ENCODE measurements at regions not wholly inside any gene's neighbourhood (a gene's known extent, or its start where the extent isn't known, plus 50 kb on each side); places are given as distances from the start of the nearest gene placed in this dataset.
"Not testable (repeated sequence)": the region's sequence is repeated elsewhere in the genome, so short reads cannot be mapped to it uniquely, and the experiment has no call there.

- H3K27ac ChIP-seq = no peak overlapping the region
- POLR2A ChIA-PET (ENCODE audit: low non-redundant PET) = no interaction called here
- no peak for DNase-seq (ENCODE audit: low spot score)
- no peak for TF ChIP-seq CTCF (conservative IDR thresholded peaks at IDR 0.05; ENCODE audit: low read depth)
- CTCF ChIA-PET = no interaction called here
These were observed 272.9 kb downstream of the KLHL13 start for GRCh38 chrX:117843749-117844148.

DNA sequence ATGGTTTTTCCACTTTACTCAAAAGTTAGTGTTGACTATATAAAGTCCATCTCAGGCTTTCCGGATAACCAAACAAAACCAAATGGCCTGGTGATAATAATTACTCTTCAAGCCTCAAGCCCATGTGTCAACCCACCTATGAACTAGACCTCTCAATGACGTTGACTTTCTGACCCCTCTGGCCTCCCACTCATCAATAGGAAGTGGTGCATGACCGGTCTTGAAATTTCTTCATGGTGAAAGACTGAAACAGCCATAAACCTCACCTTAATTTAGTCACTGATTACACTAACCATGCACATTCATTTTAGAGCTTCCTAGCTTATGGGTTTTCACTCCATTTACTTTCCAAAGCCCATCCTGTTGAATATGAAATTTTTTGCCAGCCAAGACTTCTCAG lies 276.0 kb downstream of the KLHL13 start:
- POLR2A ChIA-PET (ENCODE audit: low non-redundant PET) = no interaction called here
- DNase-seq (ENCODE audit: low spot score) = no peak

DNA sequence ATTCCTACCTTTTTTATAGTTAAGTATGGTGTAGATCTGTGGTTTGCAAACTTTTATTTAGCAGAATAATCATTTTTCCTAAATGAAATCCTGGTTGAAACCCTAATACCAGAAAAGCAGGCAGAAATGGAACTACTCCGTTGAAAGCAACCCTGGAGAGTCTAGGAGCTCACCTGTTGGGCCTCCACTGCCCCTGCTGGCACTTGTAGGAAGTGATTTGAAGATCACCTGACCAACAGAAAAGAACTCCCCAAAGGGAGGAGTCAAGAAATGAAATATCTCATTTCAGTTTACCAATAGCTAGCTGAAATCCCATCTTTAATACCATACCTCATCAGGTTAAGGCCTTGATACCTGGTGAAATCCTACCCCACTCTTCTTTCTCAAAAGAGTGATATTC lies 277.1 kb downstream of the KLHL13 start:
- ChIA-PET CTCF (no interaction called here), POLR2A (ENCODE audit: low non-redundant PET) (no interaction called here)
- TF ChIP-seq CTCF (conservative IDR thresholded peaks at IDR 0.05; ENCODE audit: low read depth) = no peak
- H3K27ac ChIP-seq = no peak overlapping the region
- DNase-seq (ENCODE audit: low spot score) = no peak

More for the DNA sequence above, 276.0 kb downstream of the KLHL13 start:
- CTCF ChIA-PET = no interaction called here
- H3K27ac ChIP-seq = no peak overlapping the region
- TF ChIP-seq CTCF (conservative IDR thresholded peaks at IDR 0.05; ENCODE audit: low read depth) = no peak

DNA sequence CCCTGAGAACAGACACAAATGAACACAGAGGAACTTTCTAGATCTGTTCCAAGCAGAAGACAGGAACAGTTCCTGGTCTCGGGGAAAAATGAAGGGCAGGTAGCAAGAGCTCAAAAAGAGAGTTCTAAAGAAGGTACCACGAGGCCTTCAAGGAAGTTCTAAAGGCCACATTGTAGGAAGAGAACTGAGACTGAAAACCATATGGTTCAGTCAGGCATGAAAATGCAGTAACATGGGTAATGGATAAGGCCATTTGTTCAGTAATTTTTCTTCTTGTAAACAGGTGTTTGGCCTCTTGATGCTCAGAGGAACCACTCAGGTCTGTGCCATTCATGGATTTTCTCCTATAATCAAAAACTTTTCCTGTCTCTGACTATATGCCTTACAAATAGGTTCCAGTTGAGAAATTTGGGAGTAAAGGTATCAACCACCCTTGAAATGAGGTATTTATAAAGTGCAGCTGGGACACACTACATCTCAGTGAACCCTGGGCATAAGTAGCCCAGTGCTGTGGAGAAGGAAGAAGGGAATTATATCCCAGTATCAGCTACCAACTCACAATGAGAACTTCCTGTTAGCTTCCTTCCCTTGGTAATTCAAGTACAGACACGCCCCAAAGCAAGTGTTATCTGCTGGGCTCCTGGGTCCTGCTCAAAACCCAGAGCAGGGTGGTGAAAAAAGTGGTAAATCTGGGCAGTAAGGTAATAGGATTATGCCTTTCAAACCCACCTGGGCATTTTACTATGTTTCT lies 277.9 kb downstream of the KLHL13 start:
- DNase-seq (ENCODE audit: low spot score) = no peak
- ChIA-PET POLR2A (ENCODE audit: low non-redundant PET) (no interaction called here), CTCF (interaction anchor here (0.5 kb wide), 1 partner anchor 54 kb away, joined by 3 read pairs; no protein-coding TSS in a partner anchor)

GRCh38 chrX:117835034-117835433 lies 281.6 kb downstream of the KLHL13 start:
- TF ChIP-seq CTCF (conservative IDR thresholded peaks at IDR 0.05; ENCODE audit: low read depth) = no peak
- ChIA-PET POLR2A (ENCODE audit: low non-redundant PET) (no interaction called here), CTCF (no interaction called here)
- no peak overlapping the region for H3K27ac ChIP-seq
- no peak for DNase-seq (ENCODE audit: low spot score)

More for the DNA sequence above, 277.9 kb downstream of the KLHL13 start:
- no peak for TF ChIP-seq CTCF (conservative IDR thresholded peaks at IDR 0.05; ENCODE audit: low read depth)
- H3K27ac ChIP-seq = no peak overlapping the region

DNA sequence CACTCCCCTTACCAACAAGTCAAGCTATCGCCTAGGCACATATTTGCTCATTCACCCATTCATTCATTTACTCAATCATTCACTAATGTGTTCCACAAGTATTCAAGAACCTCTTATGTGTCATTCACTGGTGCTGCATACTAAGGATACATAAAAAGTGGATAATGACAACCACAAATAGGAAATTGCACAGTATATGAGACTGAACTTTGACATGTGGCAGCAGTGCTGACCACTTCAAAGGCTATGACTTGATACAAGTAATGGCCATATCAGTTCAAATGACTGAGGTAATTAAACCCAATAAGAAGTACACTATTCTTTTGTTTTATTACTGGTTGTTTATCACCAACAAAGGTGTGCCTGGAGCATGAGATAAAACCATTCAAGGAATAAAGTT lies 282.5 kb downstream of the KLHL13 start:
- ChIA-PET CTCF (no interaction called here), POLR2A (ENCODE audit: low non-redundant PET) (no interaction called here)
- H3K27ac ChIP-seq = no peak overlapping the region
- DNase-seq (ENCODE audit: low spot score) = no peak
- TF ChIP-seq CTCF (conservative IDR thresholded peaks at IDR 0.05; ENCODE audit: low read depth) = no peak

GRCh38 chrX:117821472-117821871 lies 295.1 kb downstream of the KLHL13 start:
- DNase-seq (ENCODE audit: low spot score); H3K27ac ChIP-seq; POLR2A ChIA-PET (ENCODE audit: low non-redundant PET); CTCF ChIA-PET: not testable (repeated sequence)

Measured in RWPE1 (cell line).